Urinary bladder (tissue), 3 donors: ENCODE measurements at regions not wholly inside any gene's neighbourhood (a gene's known extent, or its start where the extent isn't known, plus 50 kb on each side); places are given as distances from the start of the nearest gene placed in this dataset.
"Not testable (repeated sequence)": the region's sequence is repeated elsewhere in the genome, so short reads cannot be mapped to it uniquely, and the experiment has no call there.

Experiments used
- DNase-seq: peaks from one replicate; pipeline ENCODE4 v3.0.0-alpha.2; 2015; ENCODE audit errors: extremely low spot score
- H3K27ac ChIP-seq: one replicate; pipeline ENCODE4 v1.5.1; 2013; ENCODE audit warnings: low read depth, mild to moderate bottlenecking, moderate library complexity
- H3K36me3 ChIP-seq: one replicate; pipeline ENCODE4 v1.6.1; 2013; ENCODE audit warnings: mild to moderate bottlenecking, moderate library complexity; ENCODE audit not compliant: insufficient read depth
- H3K4me1 ChIP-seq: one replicate; pipeline ENCODE4 v1.6.1; 2013; ENCODE audit warnings: mild to moderate bottlenecking, moderate library complexity; ENCODE audit not compliant: insufficient read depth
- H3K4me3 ChIP-seq: one replicate; pipeline ENCODE4 v1.5.1; 2013; ENCODE audit warnings: low read depth, low read length
- WGBS: extraction: QIAGEN DNeasy Blood & Tissue Kit; methylation state at CpG from one replicate; pipeline ENCODE4 v1.1.7; 2013; 5-methylcytosine and 5-hydroxymethylcytosine counted together
- donor health status: healthy with polysubstance abuse.
- donor health status: healthy.

- Histone ChIP-seq H3K27ac (no peak overlapping the region), H3K4me1 (no peaks in the 10 kb centered on the region), H3K4me3 (no peak overlapping the region), H3K36me3 (no peaks in the 10 kb centered on the region)
- DNase-seq: no peak
- WGBS: 61% methylated on average over 2 of the region's 2 CpGs
Observed at GRCh38 chr4:171542640-171543039, 270.6 kb upstream of the GALNTL6 start.

- 68% methylated on average over 1 of the region's 1 CpG for WGBS
- DNase-seq: no peak
- Histone ChIP-seq H3K4me1 (no peaks in the 10 kb centered on the region), H3K36me3 (no peaks in the 10 kb centered on the region), H3K27ac (no peak overlapping the region), H3K4me3 (no peak overlapping the region)
Observed at GRCh38 chr4:171538601-171539100, 274.6 kb upstream of the GALNTL6 start.

- DNase-seq: no peak
- Histone ChIP-seq H3K4me3 (no peak overlapping the region), H3K27ac (no peak overlapping the region), H3K36me3 (no peaks in the 10 kb centered on the region), H3K4me1 (no peaks in the 10 kb centered on the region)
- 55% methylated on average over 1 of the region's 1 CpG for WGBS
Observed at GRCh38 chr4:171534391-171534790, 278.8 kb upstream of the GALNTL6 start.

GRCh38 chr4:171532968-171533367 is 280.2 kb upstream of the GALNTL6 start:
- no peaks in the 10 kb centered on the region for H3K36me3 ChIP-seq
- H3K4me3 ChIP-seq: no peak overlapping the region
- no peak for DNase-seq
- H3K4me1 ChIP-seq: no peaks in the 10 kb centered on the region
- H3K27ac ChIP-seq: no peak overlapping the region
- 49% methylated on average over 2 of the region's 2 CpGs for WGBS

- DNase-seq: no peak
- Histone ChIP-seq H3K36me3 (no peaks in the 10 kb centered on the region), H3K4me1 (no peaks in the 10 kb centered on the region), H3K4me3 (no peak overlapping the region), H3K27ac (no peak overlapping the region)
- 72% methylated on average over 5 of the region's 5 CpGs for WGBS
Observed at GRCh38 chr4:171524903-171525302, 288.3 kb upstream of the GALNTL6 start.

- no peak for DNase-seq
- no peak overlapping the region for H3K4me3 ChIP-seq
- H3K36me3 ChIP-seq: no peaks in the 10 kb centered on the region
- H3K27ac ChIP-seq: no peak overlapping the region
- WGBS: 51% methylated on average over 3 of the region's 3 CpGs
- H3K4me1 ChIP-seq: no peaks in the 10 kb centered on the region
Observed at GRCh38 chr4:171521726-171522125, 291.5 kb upstream of the GALNTL6 start.

GRCh38 chr4:171519457-171519856 is 293.7 kb upstream of the GALNTL6 start:
- Histone ChIP-seq H3K27ac (no peak overlapping the region), H3K4me1 (no peaks in the 10 kb centered on the region), H3K4me3 (no peak overlapping the region), H3K36me3 (no peaks in the 10 kb centered on the region)
- DNase-seq: no peak
- WGBS: 79% methylated on average over 4 of the region's 4 CpGs

GRCh38 chr4:171517883-171518282 is 295.3 kb upstream of the GALNTL6 start:
- H3K4me3 ChIP-seq: no peak overlapping the region
- no peaks in the 10 kb centered on the region for H3K4me1 ChIP-seq
- H3K27ac ChIP-seq: no peak overlapping the region
- DNase-seq: no peak
- no peaks in the 10 kb centered on the region for H3K36me3 ChIP-seq
- 89% methylated on average over 1 of the region's 1 CpG for WGBS

GRCh38 chr4:171516694-171517093 is 296.5 kb upstream of the GALNTL6 start:
- 81% methylated on average over 3 of the region's 3 CpGs for WGBS
- Histone ChIP-seq H3K4me1 (no peaks in the 10 kb centered on the region), H3K36me3 (no peaks in the 10 kb centered on the region), H3K4me3 (no peak overlapping the region), H3K27ac (no peak overlapping the region)
- no peak for DNase-seq

GRCh38 chr4:171484681-171485080 is 328.5 kb upstream of the GALNTL6 start:
- Histone ChIP-seq H3K27ac (no peak overlapping the region), H3K4me3 (no peak overlapping the region), H3K4me1 (no peaks in the 10 kb centered on the region), H3K36me3 (no peaks in the 10 kb centered on the region)
- no peak for DNase-seq

- H3K27ac ChIP-seq: no peak overlapping the region
- H3K4me1 ChIP-seq: no peaks in the 10 kb centered on the region
- no peak overlapping the region for H3K4me3 ChIP-seq
- no peak for DNase-seq
- H3K36me3 ChIP-seq: no peaks in the 10 kb centered on the region
- WGBS: 38% methylated on average over 1 of the region's 1 CpG
Observed at GRCh38 chr4:171478181-171478580, 335.0 kb upstream of the GALNTL6 start.

GRCh38 chr4:171475111-171475510 is 338.1 kb upstream of the GALNTL6 start:
- not testable (repeated sequence) for H3K36me3 ChIP-seq, H3K27ac ChIP-seq, H3K4me3 ChIP-seq, DNase-seq, H3K4me1 ChIP-seq
- 77% methylated on average over 3 of the region's 3 CpGs for WGBS

- H3K4me3 ChIP-seq: no peak overlapping the region
- no peaks in the 10 kb centered on the region for H3K36me3 ChIP-seq
- no peak for DNase-seq
- WGBS: 26% methylated on average over 2 of the region's 2 CpGs
- H3K27ac ChIP-seq: no peak overlapping the region
- H3K4me1 ChIP-seq: no peaks in the 10 kb centered on the region
Observed at GRCh38 chr4:171473155-171473554, 340.0 kb upstream of the GALNTL6 start.

- Histone ChIP-seq H3K36me3 (no peaks in the 10 kb centered on the region), H3K4me1 (no peaks in the 10 kb centered on the region), H3K4me3 (no peak overlapping the region), H3K27ac (no peak overlapping the region)
- no peak for DNase-seq
- 89% methylated on average over 4 of the region's 4 CpGs for WGBS
Observed at GRCh38 chr4:171472230-171472629, 341.0 kb upstream of the GALNTL6 start.

GRCh38 chr4:171464499-171464898 is 348.7 kb upstream of the GALNTL6 start:
- Histone ChIP-seq H3K4me3 (no peak overlapping the region), H3K4me1 (no peaks in the 10 kb centered on the region), H3K36me3 (no peaks in the 10 kb centered on the region), H3K27ac (no peak overlapping the region)
- 41% methylated on average over 3 of the region's 3 CpGs for WGBS
- DNase-seq: no peak
